ENCODE measurements at regions not wholly inside any gene's neighbourhood (a gene's known extent, or its start where the extent isn't known, plus 50 kb on each side); places are given as distances from the start of the nearest gene placed in this dataset.

DNA sequence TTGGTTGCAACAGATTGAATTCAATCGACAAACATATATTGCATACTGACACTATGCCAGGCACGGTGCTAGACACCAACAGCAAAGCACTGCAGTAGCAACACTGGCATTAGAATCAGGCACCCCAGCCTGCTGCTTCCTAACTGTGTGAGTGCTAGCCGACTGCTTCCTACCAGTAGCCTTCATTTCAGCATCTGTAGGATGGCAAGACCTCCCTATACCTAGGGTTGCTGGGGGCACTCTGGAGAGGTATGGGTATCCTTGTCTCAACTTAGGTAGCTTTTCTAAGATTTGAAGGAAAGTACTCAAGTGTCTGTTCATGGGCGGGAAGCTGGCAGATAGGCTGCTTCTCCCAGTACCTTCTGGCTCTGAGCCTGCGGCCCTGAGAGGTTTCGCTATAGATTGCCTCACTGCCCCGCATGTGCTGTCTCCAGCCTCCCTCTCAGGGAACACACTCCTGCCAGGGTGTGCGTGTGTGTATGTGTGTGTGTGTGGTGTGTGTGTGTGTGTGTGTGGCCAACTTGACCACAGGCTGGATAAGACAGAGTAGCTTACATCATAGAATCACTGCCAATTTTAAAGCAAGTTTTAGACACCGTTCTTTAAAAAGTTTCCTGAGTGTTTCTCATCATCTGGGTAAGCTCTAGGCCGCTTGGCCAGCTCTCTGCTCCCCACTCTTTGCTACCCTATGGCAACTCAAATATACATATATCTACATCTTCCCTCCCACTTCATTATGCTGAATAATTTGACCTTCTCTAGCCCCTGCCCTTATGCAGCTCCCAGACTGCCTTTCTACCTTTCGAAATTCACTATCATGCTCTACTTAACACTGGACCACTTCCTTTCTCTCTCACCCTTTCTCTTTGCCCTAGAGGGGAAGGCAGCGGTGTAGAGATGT, 97.0 kb upstream of the PJA1 start:
- Histone ChIP-seq H3K27me3 (ENCODE audit: insufficient read depth, low read length, poor library complexity) (no peaks in the 10 kb centered on the region), H2AFZ (ENCODE audit: low read depth, low read length) (no peak overlapping the region), H3K36me3 (ENCODE audit: insufficient read depth, low read length) (no peaks in the 10 kb centered on the region), H4K20me1 (ENCODE audit: insufficient read depth, low read length) (no peaks in the 10 kb centered on the region), H3K79me2 (ENCODE audit: insufficient read depth, low read length) (no peaks in the 10 kb centered on the region), H3K4me2 (ENCODE audit: insufficient read depth, low read length) (no peak overlapping the region), H3K4me1 (ENCODE audit: insufficient read depth, low read length) (no peaks in the 10 kb centered on the region), H3K9ac (ENCODE audit: low read depth, low read length) (no peak overlapping the region), H3K27ac (ENCODE audit: low read length) (no peak overlapping the region), H3K4me3 (ENCODE audit: low read depth in 1 of 2, low read length in 2 of 2) (no peak overlapping the region), H3K9me3 (ENCODE audit: insufficient read depth, low read length, severe bottlenecking) (no peaks in the 10 kb centered on the region)
- no peak for TF ChIP-seq EZH2 (IDR thresholded peaks at IDR 0.05; ENCODE audit: borderline replicate concordance, low read depth, low read length, severe bottlenecking)
- TF ChIP-seq, protein P1, sequence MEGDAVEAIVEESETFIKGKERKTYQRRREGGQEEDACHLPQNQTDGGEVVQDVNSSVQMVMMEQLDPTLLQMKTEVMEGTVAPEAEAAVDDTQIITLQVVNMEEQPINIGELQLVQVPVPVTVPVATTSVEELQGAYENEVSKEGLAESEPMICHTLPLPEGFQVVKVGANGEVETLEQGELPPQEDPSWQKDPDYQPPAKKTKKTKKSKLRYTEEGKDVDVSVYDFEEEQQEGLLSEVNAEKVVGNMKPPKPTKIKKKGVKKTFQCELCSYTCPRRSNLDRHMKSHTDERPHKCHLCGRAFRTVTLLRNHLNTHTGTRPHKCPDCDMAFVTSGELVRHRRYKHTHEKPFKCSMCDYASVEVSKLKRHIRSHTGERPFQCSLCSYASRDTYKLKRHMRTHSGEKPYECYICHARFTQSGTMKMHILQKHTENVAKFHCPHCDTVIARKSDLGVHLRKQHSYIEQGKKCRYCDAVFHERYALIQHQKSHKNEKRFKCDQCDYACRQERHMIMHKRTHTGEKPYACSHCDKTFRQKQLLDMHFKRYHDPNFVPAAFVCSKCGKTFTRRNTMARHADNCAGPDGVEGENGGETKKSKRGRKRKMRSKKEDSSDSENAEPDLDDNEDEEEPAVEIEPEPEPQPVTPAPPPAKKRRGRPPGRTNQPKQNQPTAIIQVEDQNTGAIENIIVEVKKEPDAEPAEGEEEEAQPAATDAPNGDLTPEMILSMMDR (IDR thresholded peaks at IDR 0.05; ENCODE audit: borderline replicate concordance, extremely low read depth, low read length, poor library complexity, severe bottlenecking) = no peak
- DNase-seq (no peak), ATAC-seq (ENCODE audit: insufficient read depth, low read depth) (no peak)

- Histone ChIP-seq H3K4me2 (ENCODE audit: insufficient read depth, low read length) (no peak overlapping the region), H3K9ac (ENCODE audit: low read depth, low read length) (no peak overlapping the region), H3K4me1 (ENCODE audit: insufficient read depth, low read length) (no peaks in the 10 kb centered on the region), H3K27ac (ENCODE audit: low read length) (no peak overlapping the region), H4K20me1 (ENCODE audit: insufficient read depth, low read length) (no peaks in the 10 kb centered on the region), H3K79me2 (ENCODE audit: insufficient read depth, low read length) (no peaks in the 10 kb centered on the region), H3K4me3 (ENCODE audit: low read depth in 1 of 2, low read length in 2 of 2) (no peak overlapping the region), H3K27me3 (ENCODE audit: insufficient read depth, low read length, poor library complexity) (no peaks in the 10 kb centered on the region), H3K9me3 (ENCODE audit: insufficient read depth, low read length, severe bottlenecking) (no peaks in the 10 kb centered on the region), H3K36me3 (ENCODE audit: insufficient read depth, low read length) (no peaks in the 10 kb centered on the region), H2AFZ (ENCODE audit: low read depth, low read length) (no peak overlapping the region)
- ATAC-seq (ENCODE audit: insufficient read depth, low read depth) (no peak), DNase-seq (no peak)
- TF ChIP-seq, protein P1 (IDR thresholded peaks at IDR 0.05; ENCODE audit: borderline replicate concordance, extremely low read depth, low read length, poor library complexity, severe bottlenecking) = no peak
- TF ChIP-seq EZH2 (IDR thresholded peaks at IDR 0.05; ENCODE audit: borderline replicate concordance, low read depth, low read length, severe bottlenecking) = no peak
Observed at GRCh38 chrX:69260169-69260568, 94.9 kb upstream of the PJA1 start.

- no peaks in the 10 kb centered on the region for H3K79me2 ChIP-seq (ENCODE audit: insufficient read depth, low read length)
- no peaks in the 10 kb centered on the region for H4K20me1 ChIP-seq (ENCODE audit: insufficient read depth, low read length)
- TF ChIP-seq, protein P1 (IDR thresholded peaks at IDR 0.05; ENCODE audit: borderline replicate concordance, extremely low read depth, low read length, poor library complexity, severe bottlenecking) = no peak
- TF ChIP-seq EZH2 (IDR thresholded peaks at IDR 0.05; ENCODE audit: borderline replicate concordance, low read depth, low read length, severe bottlenecking) = no peak
- no peak for DNase-seq
- H3K36me3 ChIP-seq (ENCODE audit: insufficient read depth, low read length) = no peaks in the 10 kb centered on the region
- H2AFZ ChIP-seq (ENCODE audit: low read depth, low read length) = no peak overlapping the region
- no peaks in the 10 kb centered on the region for H3K9me3 ChIP-seq (ENCODE audit: insufficient read depth, low read length, severe bottlenecking)
- no peak overlapping the region for H3K4me2 ChIP-seq (ENCODE audit: insufficient read depth, low read length)
- H3K9ac ChIP-seq (ENCODE audit: low read depth, low read length) = no peak overlapping the region
- H3K27me3 ChIP-seq (ENCODE audit: insufficient read depth, low read length, poor library complexity) = no peaks in the 10 kb centered on the region
- H3K4me3 ChIP-seq (ENCODE audit: low read depth in 1 of 2, low read length in 2 of 2) = no peak overlapping the region
- ATAC-seq (ENCODE audit: insufficient read depth, low read depth) = no peak
- H3K27ac ChIP-seq (ENCODE audit: low read length) = no peak overlapping the region
- H3K4me1 ChIP-seq (ENCODE audit: insufficient read depth, low read length) = no peaks in the 10 kb centered on the region
Observed at GRCh38 chrX:69258893-69259292, 93.6 kb upstream of the PJA1 start.
